Fibroblast of lung (primary cell): ENCODE measurements at regions not wholly inside any gene's neighbourhood (a gene's known extent, or its start where the extent isn't known, plus 50 kb on each side); places are given as distances from the start of the nearest gene placed in this dataset.

Experiments used
- DNase-seq, 2 donors: peaks; one replicate each; pipeline versions ENCODE4 v3.0.0 to v3.0.0-alpha.2; 2010; ENCODE audit warnings: low read depth in 2 of 2
- H2AFZ ChIP-seq: 2 replicates; pipeline ENCODE4 v1.5.1; 2012; ENCODE audit warnings: low read length, control low read depth, inconsistent platforms
- H3K27ac ChIP-seq: 2 replicates; pipeline ENCODE4 v1.5.1; 2011; ENCODE audit warnings: low read length, control low read depth; ENCODE audit not compliant: insufficient read depth
- H3K27me3 ChIP-seq: 2 replicates; pipeline ENCODE4 v1.5.1; 2011; ENCODE audit warnings: mild to moderate bottlenecking, low read length; ENCODE audit not compliant: control insufficient read depth, insufficient read depth
- H3K36me3 ChIP-seq: 2 replicates; pipeline ENCODE4 v1.5.1; 2011; ENCODE audit warnings: low read length; ENCODE audit not compliant: control insufficient read depth, insufficient read depth
- H3K4me1 ChIP-seq: 2 replicates; pipeline ENCODE4 v1.5.1; 2011; ENCODE audit warnings: low read length; ENCODE audit not compliant: control insufficient read depth, insufficient read depth; ENCODE audit errors: extremely low read depth
- H3K4me2 ChIP-seq: 2 replicates; pipeline ENCODE4 v1.5.1; 2011; ENCODE audit warnings: low read length, control low read depth; ENCODE audit not compliant: insufficient read depth; ENCODE audit errors: extremely low read depth
- H3K4me3 ChIP-seq, 4 experiments: fragments of 200-600 bp in 1 of 4; sonication (generic) in 1 of 4; replicated peaks in 1 of 4; 2 replicates each; pipeline ENCODE4 v1.5.1; 2011 to 2016; ENCODE audit warnings: low read length in 4 of 4, low read depth in 3 of 4, mild to moderate bottlenecking in 3 of 4, control low read depth in 2 of 4, inconsistent platforms in 1 of 4, mixed read lengths in 1 of 4; ENCODE audit not compliant: insufficient read depth in 1 of 4; ENCODE audit errors: control extremely low read depth in 1 of 4
- H3K79me2 ChIP-seq: 2 replicates; pipeline ENCODE4 v1.5.1; 2012; ENCODE audit warnings: mild to moderate bottlenecking, low read length, inconsistent platforms; ENCODE audit not compliant: control insufficient read depth, insufficient read depth
- H3K9ac ChIP-seq: 2 replicates; pipeline ENCODE4 v1.5.1; 2011; ENCODE audit warnings: mild to moderate bottlenecking, low read length, control low read depth; ENCODE audit not compliant: insufficient read depth
- H3K9me3 ChIP-seq: 2 replicates; pipeline ENCODE4 v1.5.1; 2012; ENCODE audit warnings: low read depth, low read length; ENCODE audit not compliant: control insufficient read depth, insufficient read depth
- H4K20me1 ChIP-seq: 2 replicates; pipeline ENCODE4 v1.5.1; 2011; ENCODE audit warnings: low read length; ENCODE audit not compliant: control insufficient read depth, insufficient read depth; ENCODE audit errors: extremely low read depth
- CTCF ChIP-seq, 2 donors: IDR thresholded peaks in 1 of 2; conservative IDR thresholded peaks in 1 of 2; 1 replicate in 1 of 2; 2 replicates in 1 of 2; pipeline ENCODE4 v1.5.1; 2011 to 2012; ENCODE audit warnings: low read length in 2 of 2, control low read depth in 1 of 2, inconsistent platforms in 1 of 2, low read depth in 1 of 2, mild to moderate bottlenecking in 1 of 2
- EZH2 ChIP-seq: IDR thresholded peaks from 2 replicates; pipeline ENCODE4 v1.5.1; 2012; ENCODE audit warnings: low read length, control low read depth, mild to moderate bottlenecking; ENCODE audit errors: missing control alignments

DNA sequence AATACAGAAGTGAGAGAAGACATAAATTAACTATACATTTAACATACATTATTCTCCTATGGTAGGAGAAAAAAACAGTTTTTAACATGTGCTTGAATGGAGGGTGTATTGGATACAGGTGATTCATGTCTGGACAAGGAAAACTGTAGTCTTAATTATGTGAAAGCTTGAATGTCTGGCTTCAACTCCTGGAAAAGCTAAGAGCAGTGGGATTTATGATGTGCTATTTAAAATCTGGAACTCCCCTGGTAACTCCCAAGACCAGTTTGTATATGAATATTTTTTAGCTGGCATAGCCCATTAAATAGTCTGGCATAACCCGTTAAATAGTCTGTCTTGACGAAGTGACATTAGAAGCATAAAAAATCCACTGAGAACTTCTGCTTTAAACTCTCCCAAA, 410.0 kb upstream of the PTCHD4 start:
- Histone ChIP-seq H3K4me2 (no peak overlapping the region), H2AFZ (no peak overlapping the region), H3K79me2 (no peaks in the 10 kb centered on the region), H3K9ac (no peak overlapping the region), H3K36me3 (no peaks in the 10 kb centered on the region), H4K20me1 (no peaks in the 10 kb centered on the region), H3K27me3 (no peaks in the 10 kb centered on the region), H3K4me1 (no peaks in the 10 kb centered on the region), H3K4me3 (no peak overlapping the region), H3K9me3 (no peaks in the 10 kb centered on the region), H3K27ac (no peak overlapping the region)
- no peak for DNase-seq
- TF ChIP-seq EZH2, result no peak
- TF ChIP-seq CTCF (conservative IDR thresholded peaks at IDR 0.05 in 1 of 2, IDR thresholded peaks at IDR 0.05 in 1 of 2; ENCODE audit: low read depth in 1 of 2, low read length in 2 of 2), result no peak

DNA sequence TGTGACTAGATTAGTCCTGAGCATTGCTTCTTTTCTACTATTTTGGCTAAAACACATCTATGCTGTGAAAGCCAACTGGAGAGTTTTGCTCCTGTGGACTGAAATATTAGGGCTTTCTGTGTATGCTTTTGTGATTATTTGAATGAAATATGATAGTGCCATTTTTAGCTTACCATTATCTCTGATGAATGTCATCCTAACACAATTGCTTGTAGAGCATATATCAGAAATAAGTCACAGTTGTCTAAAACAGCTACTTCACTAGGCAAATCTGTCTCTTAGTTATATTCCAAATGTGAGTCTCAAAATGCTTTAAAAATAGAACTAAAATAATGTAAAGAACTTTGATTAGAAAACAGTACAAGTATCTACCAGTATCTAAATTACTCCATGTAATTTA, 401.4 kb upstream of the PTCHD4 start:
- H3K36me3 ChIP-seq, result no peaks in the 10 kb centered on the region
- no peaks in the 10 kb centered on the region for H3K79me2 ChIP-seq
- H3K4me2 ChIP-seq, result no peak overlapping the region
- no peak overlapping the region for H2AFZ ChIP-seq
- H3K4me1 ChIP-seq, result no peaks in the 10 kb centered on the region
- H3K9me3 ChIP-seq, result no peaks in the 10 kb centered on the region
- no peak for TF ChIP-seq CTCF (conservative IDR thresholded peaks at IDR 0.05 in 1 of 2, IDR thresholded peaks at IDR 0.05 in 1 of 2; ENCODE audit: low read depth in 1 of 2, low read length in 2 of 2)
- no peak for TF ChIP-seq EZH2
- no peak overlapping the region for H3K9ac ChIP-seq
- no peak for DNase-seq
- no peaks in the 10 kb centered on the region for H3K27me3 ChIP-seq
- no peak overlapping the region for H3K4me3 ChIP-seq
- H3K27ac ChIP-seq, result no peak overlapping the region
- no peaks in the 10 kb centered on the region for H4K20me1 ChIP-seq

DNA sequence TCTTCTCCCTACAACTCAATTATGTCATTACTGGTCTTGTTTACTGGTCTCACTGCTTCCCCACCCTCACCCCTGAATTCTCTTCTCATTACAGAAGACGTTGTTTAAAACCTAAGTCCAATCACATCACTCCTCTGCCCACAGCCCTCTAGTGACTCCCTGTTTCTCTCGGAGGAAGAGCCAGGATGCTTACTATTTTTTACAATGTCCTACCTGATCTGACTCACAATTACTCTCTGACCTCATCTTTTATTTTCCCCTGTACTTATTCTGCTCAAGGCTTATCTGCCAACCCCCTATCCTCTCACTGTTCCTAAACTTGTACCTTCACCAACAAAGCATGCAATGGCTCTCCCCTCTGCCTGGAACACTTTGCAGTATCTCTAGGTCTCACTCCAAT, 400.4 kb upstream of the PTCHD4 start:
- Histone ChIP-seq H3K79me2 (no peaks in the 10 kb centered on the region), H3K4me1 (no peaks in the 10 kb centered on the region), H4K20me1 (no peaks in the 10 kb centered on the region), H2AFZ (no peak overlapping the region), H3K36me3 (no peaks in the 10 kb centered on the region), H3K4me2 (no peak overlapping the region), H3K27me3 (no peaks in the 10 kb centered on the region), H3K9ac (no peak overlapping the region), H3K4me3 (no peak overlapping the region), H3K27ac (no peak overlapping the region), H3K9me3 (no peaks in the 10 kb centered on the region)
- no peak for DNase-seq
- TF ChIP-seq EZH2 (no peak), CTCF (conservative IDR thresholded peaks at IDR 0.05 in 1 of 2, IDR thresholded peaks at IDR 0.05 in 1 of 2; ENCODE audit: low read depth in 1 of 2, low read length in 2 of 2) (no peak)
